ENCODE measurements at regions not wholly inside any gene's neighbourhood (a gene's known extent, or its start where the extent isn't known, plus 50 kb on each side); places are given as distances from the start of the nearest gene placed in this dataset.
A peak's percentile ranks its signal among the peaks of the same experiment; 100 is the strongest.

DNA sequence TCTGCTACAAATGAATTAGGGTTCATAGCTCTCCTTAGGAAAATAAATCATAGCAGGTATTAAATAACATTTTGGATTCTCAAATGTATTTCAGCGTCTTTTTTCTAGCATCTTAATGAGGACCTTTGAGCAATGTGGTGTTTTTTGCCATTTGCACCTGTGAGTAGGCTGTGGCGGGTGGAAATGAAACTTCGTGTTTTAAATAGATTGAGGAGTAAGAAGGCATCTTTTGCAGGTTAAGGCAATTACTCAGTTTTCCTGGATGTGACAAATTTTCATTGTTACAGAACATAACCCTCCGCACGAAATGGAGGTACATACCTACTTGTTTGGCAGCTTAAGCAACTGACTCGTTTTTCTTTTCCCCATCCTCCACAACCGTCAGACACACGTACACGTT is 708.9 kb upstream of the NRSN1 start:
- Histone ChIP-seq H3K4me3 (ENCODE audit: insufficient read depth in 1 of 2, low read depth in 1 of 2, low read length in 2 of 2) (no peak overlapping the region), H2BK15ac (ENCODE audit: low read depth, poor library complexity, severe bottlenecking) (no peak overlapping the region), H2BK120ac (ENCODE audit: low read depth, low read length) (no peak overlapping the region), H3K79me1 (replicated peaks; ENCODE audit: low read length, poor library complexity, severe bottlenecking) (no peaks in the 10 kb centered on the region), H3K18ac (ENCODE audit: low read depth in 1 of 2, low read length in 2 of 2) (no peak overlapping the region), H3K4ac (ENCODE audit: low read depth in 1 of 2, low read length in 2 of 2) (no peak overlapping the region), H4K91ac (ENCODE audit: low read length) (no peak overlapping the region), H4K8ac (ENCODE audit: low read length) (no peak overlapping the region), H2BK12ac (ENCODE audit: low read length in 2 of 2) (no peak overlapping the region), H3K9me3 (ENCODE audit: control insufficient read depth, low read length) (no peaks in the 10 kb centered on the region), H3K27me3 (ENCODE audit: control insufficient read depth in 1 of 2, insufficient read depth in 1 of 2, low read length in 2 of 2) (no peaks in the 10 kb centered on the region), H3K14ac (ENCODE audit: low read length in 2 of 2) (no peak overlapping the region), H2AFZ (ENCODE audit: low read depth, low read length) (no peak overlapping the region), H3K23ac (ENCODE audit: low read length in 2 of 2) (no peak overlapping the region), H3K36me3 (ENCODE audit: control insufficient read depth in 1 of 2, insufficient read depth in 2 of 2, low read depth in 1 of 2, low read length in 2 of 2) (no peaks in the 10 kb centered on the region), H2BK5ac (ENCODE audit: low read depth, low read length, poor library complexity, severe bottlenecking) (no peak overlapping the region), H3K9ac (ENCODE audit: low read length) (no peak overlapping the region), H3K27ac (ENCODE audit: low read length, poor library complexity, severe bottlenecking) (no peak overlapping the region), H2AK5ac (ENCODE audit: low read length, severe bottlenecking) (no peak overlapping the region), H3K4me2 (ENCODE audit: low read length, poor library complexity, severe bottlenecking) (no peak overlapping the region), H3K4me1 (ENCODE audit: control insufficient read depth, insufficient read depth, low read depth, low read length) (no peaks in the 10 kb centered on the region)
- 98% methylated on average over 7 of the region's 9 CpGs for WGBS
- DNase-seq: no peak

DNA sequence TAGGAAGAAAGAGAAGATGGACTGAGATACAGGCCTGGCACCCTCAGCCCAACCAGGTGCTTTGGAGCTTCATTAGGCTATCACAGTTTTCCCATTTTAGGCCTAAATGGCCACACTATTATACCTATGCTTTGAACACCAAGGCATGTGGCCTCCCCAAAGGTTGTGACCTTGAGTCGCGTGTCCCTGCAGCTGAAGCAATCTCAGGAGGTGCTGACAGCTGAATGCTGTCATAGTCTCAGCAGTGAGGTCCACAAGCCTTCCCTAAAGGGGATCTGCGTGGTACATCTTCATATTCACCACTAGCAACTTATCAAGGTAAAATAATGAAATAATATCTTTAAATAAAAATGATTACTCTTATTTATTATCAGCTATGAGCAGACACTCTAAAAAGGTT is 707.9 kb upstream of the NRSN1 start:
- WGBS: 73% methylated on average over 2 of the region's 3 CpGs
- H3K4me3 ChIP-seq (ENCODE audit: insufficient read depth in 1 of 2, low read depth in 1 of 2, low read length in 2 of 2): no peak overlapping the region
- H4K8ac ChIP-seq (ENCODE audit: low read length): peak overlapping the region; percentile 24
- no peaks in the 10 kb centered on the region for H3K79me1 ChIP-seq (replicated peaks; ENCODE audit: low read length, poor library complexity, severe bottlenecking)
- no peaks in the 10 kb centered on the region for H3K27me3 ChIP-seq (ENCODE audit: control insufficient read depth in 1 of 2, insufficient read depth in 1 of 2, low read length in 2 of 2)
- H2BK120ac ChIP-seq (ENCODE audit: low read depth, low read length): no peak overlapping the region
- H2BK15ac ChIP-seq (ENCODE audit: low read depth, poor library complexity, severe bottlenecking): no peak overlapping the region
- no peak overlapping the region for H4K91ac ChIP-seq (ENCODE audit: low read length)
- no peak overlapping the region for H2AFZ ChIP-seq (ENCODE audit: low read depth, low read length)
- H3K27ac ChIP-seq (ENCODE audit: low read length, poor library complexity, severe bottlenecking): no peak overlapping the region
- no peak overlapping the region for H3K23ac ChIP-seq (ENCODE audit: low read length in 2 of 2)
- H3K14ac ChIP-seq (ENCODE audit: low read length in 2 of 2): no peak overlapping the region
- no peak overlapping the region for H3K9ac ChIP-seq (ENCODE audit: low read length)
- no peak overlapping the region for H2BK12ac ChIP-seq (ENCODE audit: low read length in 2 of 2)
- no peak overlapping the region for H3K4me2 ChIP-seq (ENCODE audit: low read length, poor library complexity, severe bottlenecking)
- no peaks in the 10 kb centered on the region for H3K9me3 ChIP-seq (ENCODE audit: control insufficient read depth, low read length)
- H2BK5ac ChIP-seq (ENCODE audit: low read depth, low read length, poor library complexity, severe bottlenecking): no peak overlapping the region
- no peak overlapping the region for H2AK5ac ChIP-seq (ENCODE audit: low read length, severe bottlenecking)
- no peaks in the 10 kb centered on the region for H3K36me3 ChIP-seq (ENCODE audit: control insufficient read depth in 1 of 2, insufficient read depth in 2 of 2, low read depth in 1 of 2, low read length in 2 of 2)
- no peak for DNase-seq
- no peak overlapping the region for H3K4ac ChIP-seq (ENCODE audit: low read depth in 1 of 2, low read length in 2 of 2)
- no peaks in the 10 kb centered on the region for H3K4me1 ChIP-seq (ENCODE audit: control insufficient read depth, insufficient read depth, low read depth, low read length)
- no peak overlapping the region for H3K18ac ChIP-seq (ENCODE audit: low read depth in 1 of 2, low read length in 2 of 2)

DNA sequence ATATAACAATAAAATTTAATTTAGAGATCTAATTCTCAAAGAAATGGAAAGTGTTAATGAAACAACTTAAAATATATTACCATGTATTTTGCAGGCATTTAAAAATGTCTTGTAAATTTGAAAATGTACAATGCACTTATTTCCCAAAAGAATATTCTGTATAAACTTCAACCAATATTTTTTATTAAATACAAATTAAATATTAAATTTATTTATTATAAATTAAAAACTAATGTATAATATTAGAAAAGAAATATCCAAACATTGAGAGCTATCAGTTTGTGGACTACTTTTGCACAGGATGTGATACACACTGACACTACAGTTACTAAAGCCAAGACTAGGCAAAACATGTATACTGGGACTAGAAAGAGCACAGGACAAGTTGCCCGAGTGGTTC is 707.0 kb upstream of the NRSN1 start:
- no CpG with 5 or more reads among the region's 1 CpG for WGBS
- Histone ChIP-seq H2AK5ac (ENCODE audit: low read length, severe bottlenecking) (no peak overlapping the region), H3K79me1 (replicated peaks; ENCODE audit: low read length, poor library complexity, severe bottlenecking) (no peaks in the 10 kb centered on the region), H3K14ac (ENCODE audit: low read length in 2 of 2) (no peak overlapping the region), H3K23ac (ENCODE audit: low read length in 2 of 2) (no peak overlapping the region), H3K4me2 (ENCODE audit: low read length, poor library complexity, severe bottlenecking) (no peak overlapping the region), H3K27me3 (ENCODE audit: control insufficient read depth in 1 of 2, insufficient read depth in 1 of 2, low read length in 2 of 2) (no peaks in the 10 kb centered on the region), H2AFZ (ENCODE audit: low read depth, low read length) (no peak overlapping the region), H4K8ac (ENCODE audit: low read length) (no peak overlapping the region), H4K91ac (ENCODE audit: low read length) (no peak overlapping the region), H3K9ac (ENCODE audit: low read length) (no peak overlapping the region), H2BK12ac (ENCODE audit: low read length in 2 of 2) (no peak overlapping the region), H3K4me1 (ENCODE audit: control insufficient read depth, insufficient read depth, low read depth, low read length) (no peaks in the 10 kb centered on the region), H2BK5ac (ENCODE audit: low read depth, low read length, poor library complexity, severe bottlenecking) (no peak overlapping the region), H2BK120ac (ENCODE audit: low read depth, low read length) (no peak overlapping the region), H3K4ac (ENCODE audit: low read depth in 1 of 2, low read length in 2 of 2) (no peak overlapping the region), H3K4me3 (ENCODE audit: insufficient read depth in 1 of 2, low read depth in 1 of 2, low read length in 2 of 2) (no peak overlapping the region), H3K9me3 (ENCODE audit: control insufficient read depth, low read length) (no peaks in the 10 kb centered on the region), H3K36me3 (ENCODE audit: control insufficient read depth in 1 of 2, insufficient read depth in 2 of 2, low read depth in 1 of 2, low read length in 2 of 2) (no peaks in the 10 kb centered on the region), H3K18ac (ENCODE audit: low read depth in 1 of 2, low read length in 2 of 2) (no peak overlapping the region), H2BK15ac (ENCODE audit: low read depth, poor library complexity, severe bottlenecking) (no peak overlapping the region), H3K27ac (ENCODE audit: low read length, poor library complexity, severe bottlenecking) (no peak overlapping the region)
- DNase-seq: no peak

DNA sequence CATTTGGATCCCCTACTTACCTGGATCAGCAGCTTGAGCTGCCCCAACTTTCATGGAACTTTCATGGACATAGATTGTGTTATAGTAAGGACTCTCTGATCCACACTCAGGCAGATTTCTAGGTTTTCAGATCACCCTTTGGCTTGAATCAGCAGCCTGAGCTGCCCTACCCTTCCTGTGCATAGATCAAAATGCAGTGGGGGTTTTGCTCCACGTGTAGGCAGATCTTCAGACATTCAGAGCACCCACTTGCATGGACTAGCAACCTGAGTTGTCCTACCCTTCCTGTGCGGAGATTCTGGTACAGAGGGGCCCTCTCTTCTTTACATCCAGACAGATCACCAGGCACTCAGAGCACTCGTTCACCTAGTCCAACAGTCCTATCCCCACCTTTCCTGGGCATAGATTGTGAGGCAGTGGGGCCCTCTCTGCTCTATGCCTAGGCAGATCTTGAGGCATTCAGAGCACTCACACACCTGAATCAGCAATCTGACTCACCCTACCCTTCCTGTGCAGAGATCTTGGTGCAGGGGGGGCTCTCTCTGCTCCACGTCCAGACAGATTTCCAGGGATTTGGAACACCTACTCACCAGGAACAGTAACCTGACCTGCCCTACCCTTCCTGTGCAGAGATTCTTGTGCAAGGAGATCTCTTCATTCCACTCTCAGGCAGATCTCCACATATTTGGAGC is 705.2 kb upstream of the NRSN1 start:
- Histone ChIP-seq H3K27ac (ENCODE audit: low read length, poor library complexity, severe bottlenecking) (no peak overlapping the region), H3K4me2 (ENCODE audit: low read length, poor library complexity, severe bottlenecking) (no peak overlapping the region), H3K9me3 (ENCODE audit: control insufficient read depth, low read length) (no peaks in the 10 kb centered on the region), H2AFZ (ENCODE audit: low read depth, low read length) (no peak overlapping the region), H3K27me3 (ENCODE audit: control insufficient read depth in 1 of 2, insufficient read depth in 1 of 2, low read length in 2 of 2) (no peaks in the 10 kb centered on the region), H3K4me3 (ENCODE audit: insufficient read depth in 1 of 2, low read depth in 1 of 2, low read length in 2 of 2) (no peak overlapping the region), H4K8ac (ENCODE audit: low read length) (no peak overlapping the region), H3K23ac (ENCODE audit: low read length in 2 of 2) (no peak overlapping the region), H2BK5ac (ENCODE audit: low read depth, low read length, poor library complexity, severe bottlenecking) (no peak overlapping the region), H3K4ac (ENCODE audit: low read depth in 1 of 2, low read length in 2 of 2) (no peak overlapping the region), H2BK15ac (ENCODE audit: low read depth, poor library complexity, severe bottlenecking) (no peak overlapping the region), H2BK12ac (ENCODE audit: low read length in 2 of 2) (no peak overlapping the region), H3K14ac (ENCODE audit: low read length in 2 of 2) (no peak overlapping the region), H2AK5ac (ENCODE audit: low read length, severe bottlenecking) (no peak overlapping the region), H3K9ac (ENCODE audit: low read length) (no peak overlapping the region), H3K18ac (ENCODE audit: low read depth in 1 of 2, low read length in 2 of 2) (no peak overlapping the region), H3K36me3 (ENCODE audit: control insufficient read depth in 1 of 2, insufficient read depth in 2 of 2, low read depth in 1 of 2, low read length in 2 of 2) (no peaks in the 10 kb centered on the region), H3K4me1 (ENCODE audit: control insufficient read depth, insufficient read depth, low read depth, low read length) (no peaks in the 10 kb centered on the region), H3K79me1 (replicated peaks; ENCODE audit: low read length, poor library complexity, severe bottlenecking) (no peaks in the 10 kb centered on the region), H2BK120ac (ENCODE audit: low read depth, low read length) (no peak overlapping the region), H4K91ac (ENCODE audit: low read length) (no peak overlapping the region)
- 88% methylated on average over 4 of the region's 4 CpGs for WGBS
- no peak for DNase-seq
